B cell (primary cell): ENCODE measurements at regions not wholly inside any gene's neighbourhood (a gene's known extent, or its start where the extent isn't known, plus 50 kb on each side); places are given as distances from the start of the nearest gene placed in this dataset.

Source experiments
- ATAC-seq: fragments of 200-7000 bp; cut with Tn5 transposase; one replicate; pipeline ENCODE4 v1.10.0; 2021; ENCODE audit warnings: low read depth, mild to moderate bottlenecking, moderate number of reproducible peaks, moderate library complexity
- CTCF ChIA-PET: fragments of 350-600 bp; sonication (Branson Sonifier 250); formaldehyde crosslinking; loops from one replicate; lab custom pipeline; 2021; ENCODE audit warnings: antibody characterized with exemption, inconsistent platforms; lab: Charles Lee
- POLR2A ChIA-PET: fragments of 350-600 bp; sonication (Branson Sonifier 250); formaldehyde crosslinking; loops from one replicate; lab custom pipeline; 2021; ENCODE audit warnings: antibody characterized with exemption; lab: Charles Lee
- DNase-seq: peaks from one replicate; pipeline ENCODE4 v3.0.0; 2013
- H2AFZ ChIP-seq: 2 replicates; pipeline ENCODE4 v1.6.1; 2012; ENCODE audit warnings: mild to moderate bottlenecking, low read depth, low read length; ENCODE audit not compliant: insufficient read depth, poor library complexity, severe bottlenecking
- H3K27ac ChIP-seq, 2 donors: 1 replicate in 1 of 2; 2 replicates in 1 of 2; pipeline ENCODE4 v1.5.1; 2012 to 2013; ENCODE audit warnings: low read length in 2 of 2, mild to moderate bottlenecking in 2 of 2, moderate library complexity in 1 of 2
- H3K27me3 ChIP-seq, 4 experiments: fragments of 200-600 bp in 1 of 4; sonication (generic) in 1 of 4; replicated peaks in 1 of 4; 1 replicate in 2 of 4; 2 replicates in 2 of 4; pipeline versions ENCODE4 v1.6.1 to v1.7.0; 2013 to 2016; ENCODE audit warnings: low read length in 3 of 4, mild to moderate bottlenecking in 2 of 4, mixed read lengths in 1 of 4, moderate library complexity in 1 of 4; ENCODE audit not compliant: insufficient read depth in 4 of 4, control insufficient read depth in 3 of 4; ENCODE audit errors: control extremely low read depth in 1 of 4
- H3K36me3 ChIP-seq, 2 experiments: replicated peaks in 1 of 2; 1 replicate in 1 of 2; 2 replicates in 1 of 2; pipeline versions ENCODE4 v1.6.1 to v1.7.1; 2013; ENCODE audit warnings: low read length in 1 of 2; ENCODE audit not compliant: insufficient read depth in 2 of 2, control insufficient read depth in 1 of 2; ENCODE audit errors: control extremely low read depth in 1 of 2, extremely low read depth in 1 of 2
- H3K4me1 ChIP-seq, 2 donors: fragments of 200-600 bp in 1 of 2; sonication (generic) in 1 of 2; 1 replicate in 1 of 2; 2 replicates in 1 of 2; pipeline versions ENCODE4 v1.5.1 to v1.6.1; 2013 to 2017; ENCODE audit warnings: low read length in 2 of 2; ENCODE audit not compliant: control insufficient read depth in 2 of 2, insufficient read depth in 2 of 2
- H3K4me2 ChIP-seq: replicated peaks from 2 replicates; pipeline ENCODE3; 2012; ENCODE audit warnings: mild to moderate bottlenecking, low read depth, low read length; ENCODE audit not compliant: poor library complexity, severe bottlenecking
- H3K4me3 ChIP-seq, 5 experiments: fragments of 200-600 bp in 1 of 5; sonication (generic) in 1 of 5; 1 replicate in 3 of 5; 2 replicates in 2 of 5; pipeline versions ENCODE4 v1.5.1 to v1.7.0; 2011 to 2016; ENCODE audit warnings: low read length in 4 of 5, mild to moderate bottlenecking in 4 of 5, low read depth in 2 of 5, control low read depth in 1 of 5, moderate library complexity in 1 of 5; ENCODE audit not compliant: insufficient read depth in 1 of 5; ENCODE audit errors: control extremely low read depth in 1 of 5, extremely low read depth in 1 of 5
- H3K79me2 ChIP-seq: fragments of 200-600 bp; sonication (generic); one replicate; pipeline ENCODE4 v1.6.0; 2016; ENCODE audit warnings: low read length; ENCODE audit not compliant: control insufficient read depth, insufficient read depth
- H3K9ac ChIP-seq: fragments of 200-600 bp; sonication (generic); 2 replicates; pipeline ENCODE4 v1.6.1; 2017; ENCODE audit warnings: mild to moderate bottlenecking, low read length, moderate library complexity
- H3K9me3 ChIP-seq, 3 donors: one replicate each; pipeline versions ENCODE4 v1.6.1 to v1.7.1; 2013; ENCODE audit warnings: low read length in 2 of 3; ENCODE audit not compliant: control insufficient read depth in 2 of 3, insufficient read depth in 1 of 3; ENCODE audit errors: control extremely low read depth in 1 of 3
- H4K20me1 ChIP-seq: 2 replicates; pipeline ENCODE4 v1.6.0; 2012; ENCODE audit warnings: mild to moderate bottlenecking, low read length; ENCODE audit not compliant: insufficient read depth, control insufficient read depth, poor library complexity, severe bottlenecking
- H3K27ac Mint-ChIP-seq: one replicate; pipeline ENCODE4 v1.8.0; 2021; ENCODE audit warnings: mixed read lengths
- H3K27me3 Mint-ChIP-seq: one replicate; pipeline ENCODE4 v1.8.0; 2021; ENCODE audit warnings: mixed read lengths
- H3K4me1 Mint-ChIP-seq: one replicate; pipeline ENCODE4 v1.8.0; 2021; ENCODE audit warnings: mixed read lengths
- H3K4me3 Mint-ChIP-seq: one replicate; pipeline ENCODE4 v1.8.0; 2021; ENCODE audit warnings: mixed read lengths
- H3K9me3 Mint-ChIP-seq: one replicate; pipeline ENCODE4 v1.8.0; 2022; ENCODE audit warnings: mixed read lengths; ENCODE audit not compliant: insufficient read depth
- EZH2 ChIP-seq: IDR thresholded peaks from 2 replicates; pipeline ENCODE4 v1.6.1; 2012; ENCODE audit warnings: borderline replicate concordance, low read depth, mild to moderate bottlenecking, moderate library complexity, low read length; ENCODE audit not compliant: insufficient read depth, poor library complexity, severe bottlenecking
- WGBS: methylation state at CpG from one replicate; pipeline ENCODE4 v1.1.5; 2013; ENCODE audit warnings: missing lambda C conversion rate; ENCODE audit not compliant: insufficient coverage; 5-methylcytosine and 5-hydroxymethylcytosine counted together
- intact Hi-C: fragments of 100-400 bp; cut with micrococcal nuclease; formaldehyde crosslinking; loops from one replicate; pipeline ENCODE4 v1.10.0; 2022
- TF ChIP-seq, protein P1 (sequence below): fragments of 200-600 bp; IDR thresholded peaks from one replicate; pipeline ENCODE4 v1.8.0; 2022; ENCODE audit warnings: antibody characterized with exemption, mild to moderate bottlenecking

- no peak overlapping the region for H3K27ac Mint-ChIP-seq
- H3K4me2 ChIP-seq: no peak overlapping the region
- H3K4me1 ChIP-seq: no peaks in the 10 kb centered on the region
- no peak overlapping the region for H3K4me3 Mint-ChIP-seq
- no peaks in the 10 kb centered on the region for H4K20me1 ChIP-seq
- CTCF ChIA-PET: interaction anchor here (0.8 to 1.4 kb wide), 3 partner anchors 11 to 624 kb away, joined by 3 to 4 read pairs (median 3); no protein-coding TSS in a partner anchor
- peaks cover 2% of the 10 kb centered on the region for H3K4me1 Mint-ChIP-seq
- H3K27me3 Mint-ChIP-seq: peaks cover 4% of the 10 kb centered on the region
- H2AFZ ChIP-seq: no peak overlapping the region
- no peak for ATAC-seq
- TF ChIP-seq EZH2: no peak
- TF ChIP-seq, protein P1, sequence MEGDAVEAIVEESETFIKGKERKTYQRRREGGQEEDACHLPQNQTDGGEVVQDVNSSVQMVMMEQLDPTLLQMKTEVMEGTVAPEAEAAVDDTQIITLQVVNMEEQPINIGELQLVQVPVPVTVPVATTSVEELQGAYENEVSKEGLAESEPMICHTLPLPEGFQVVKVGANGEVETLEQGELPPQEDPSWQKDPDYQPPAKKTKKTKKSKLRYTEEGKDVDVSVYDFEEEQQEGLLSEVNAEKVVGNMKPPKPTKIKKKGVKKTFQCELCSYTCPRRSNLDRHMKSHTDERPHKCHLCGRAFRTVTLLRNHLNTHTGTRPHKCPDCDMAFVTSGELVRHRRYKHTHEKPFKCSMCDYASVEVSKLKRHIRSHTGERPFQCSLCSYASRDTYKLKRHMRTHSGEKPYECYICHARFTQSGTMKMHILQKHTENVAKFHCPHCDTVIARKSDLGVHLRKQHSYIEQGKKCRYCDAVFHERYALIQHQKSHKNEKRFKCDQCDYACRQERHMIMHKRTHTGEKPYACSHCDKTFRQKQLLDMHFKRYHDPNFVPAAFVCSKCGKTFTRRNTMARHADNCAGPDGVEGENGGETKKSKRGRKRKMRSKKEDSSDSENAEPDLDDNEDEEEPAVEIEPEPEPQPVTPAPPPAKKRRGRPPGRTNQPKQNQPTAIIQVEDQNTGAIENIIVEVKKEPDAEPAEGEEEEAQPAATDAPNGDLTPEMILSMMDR: no peak
- no peaks in the 10 kb centered on the region for H3K9me3 Mint-ChIP-seq
- no peaks in the 10 kb centered on the region for H3K79me2 ChIP-seq
- POLR2A ChIA-PET: no interaction called here
- no peak for DNase-seq
- no peak overlapping the region for H3K27ac ChIP-seq
- no peak overlapping the region for H3K4me3 ChIP-seq
- intact Hi-C loops: loop anchor here (10.0 kb wide), 1 partner anchor 620 kb away; no protein-coding TSS in a partner anchor
- H3K9me3 ChIP-seq: no peaks in the 10 kb centered on the region
- H3K36me3 ChIP-seq: no peaks in the 10 kb centered on the region
- no peak overlapping the region for H3K9ac ChIP-seq
- WGBS: 67% methylated on average over 1 of the region's 7 CpGs
- H3K27me3 ChIP-seq: no peaks in the 10 kb centered on the region
Observed at GRCh38 chr4:79574741-79575451, 166.9 kb upstream of the GK2 start.

GRCh38 chr4:79563219-79563618 is 155.2 kb upstream of the GK2 start:
- Histone ChIP-seq H3K79me2 (no peaks in the 10 kb centered on the region), H3K9ac (no peak overlapping the region), H3K4me2 (no peak overlapping the region), H3K27me3 (peaks cover 0 to 3% (median 0%) of the 10 kb centered on the region in 4 experiments), H3K36me3 (no peaks in the 10 kb centered on the region), H3K4me1 (no peaks in the 10 kb centered on the region), H3K9me3 (no peaks in the 10 kb centered on the region), H3K27ac (no peak overlapping the region), H3K4me3 (no peak overlapping the region), H2AFZ (no peak overlapping the region), H4K20me1 (no peaks in the 10 kb centered on the region)
- ChIA-PET POLR2A (no interaction called here), CTCF (interaction anchor here (1.8 kb wide), 1 partner anchor 12 kb away, joined by 4 read pairs; no protein-coding TSS in a partner anchor)
- no peak for TF ChIP-seq EZH2
- TF ChIP-seq, protein P1: no peak
- no CpG with 5 or more reads among the region's 1 CpG for WGBS
- ATAC-seq: no peak
- H3K4me1 Mint-ChIP-seq: no peaks in the 10 kb centered on the region
- DNase-seq: no peak
- no peaks in the 10 kb centered on the region for H3K27me3 Mint-ChIP-seq
- no peak overlapping the region for H3K4me3 Mint-ChIP-seq
- no peaks in the 10 kb centered on the region for H3K9me3 Mint-ChIP-seq
- intact Hi-C loops: no loop called here
- H3K27ac Mint-ChIP-seq: no peak overlapping the region
